ENCODE measurements at regions not wholly inside any gene's neighbourhood (a gene's known extent, or its start where the extent isn't known, plus 50 kb on each side); places are given as distances from the start of the nearest gene placed in this dataset.
"Not testable (repeated sequence)": the region's sequence is repeated elsewhere in the genome, so short reads cannot be mapped to it uniquely, and the experiment has no call there.

DNA sequence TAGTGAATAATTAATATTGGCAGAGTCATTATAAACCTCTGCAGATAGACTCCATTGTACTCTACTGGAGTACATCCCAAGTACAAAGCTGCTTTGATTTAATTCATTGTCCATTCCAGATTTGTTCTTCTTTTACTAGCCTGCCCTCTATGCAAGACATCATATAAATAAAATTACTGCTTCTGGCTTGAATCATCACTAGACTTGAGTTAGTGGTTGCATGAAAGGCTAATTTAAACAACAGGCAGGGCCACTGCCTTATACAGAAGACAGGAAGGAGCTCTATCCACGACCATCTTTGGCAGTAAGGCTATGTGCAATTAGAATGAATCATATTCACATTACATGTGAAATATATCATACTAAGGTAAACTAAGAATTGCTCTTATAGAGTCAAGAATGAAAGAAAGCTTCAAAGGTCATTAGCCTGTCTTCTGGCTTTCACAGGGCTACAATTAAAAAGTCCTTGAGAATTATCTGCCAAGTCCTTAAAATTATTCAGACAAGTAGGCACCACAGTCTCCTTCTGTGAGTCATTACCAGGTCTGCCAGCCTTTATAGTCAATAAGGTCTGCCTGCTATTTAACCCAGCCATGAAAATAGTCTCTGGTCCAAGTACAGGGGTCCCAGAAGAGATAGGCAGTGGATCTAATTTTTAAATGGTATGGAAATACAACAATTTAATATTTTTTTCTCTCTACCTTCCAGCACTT lies 631.8 kb downstream of the TMTC2 start:
- H3K36me3 ChIP-seq = no peaks in the 10 kb centered on the region
- TF ChIP-seq Cebpa-rat (IDR thresholded peaks at IDR 0.05) = no peak
- no peak overlapping the region for H3K27ac ChIP-seq

GRCh38 chr12:83317595-83317994 lies 630.9 kb downstream of the TMTC2 start:
- Histone ChIP-seq H4K20me1 (no peaks in the 10 kb centered on the region), H3K4me2 (no peak overlapping the region), H3K9me3 (replicated peaks in 1 of 11) (peaks cover 0 to 13% (median 0%) of the 10 kb centered on the region in 11 experiments; a peak in 6 of 22 replicates), H3K4me1 (peaks cover 0 to 28% (median 2%) of the 10 kb centered on the region in 10 experiments; a peak in 8 of 20 replicates), H3K9ac (no peak overlapping the region), H3K36me3 (no peaks in the 10 kb centered on the region), H3K27ac (no peak overlapping the region), H3K27me3 (no peaks in the 10 kb centered on the region), H3K4me3 (no peak overlapping the region)
- TF ChIP-seq Cebpa-rat (IDR thresholded peaks at IDR 0.05) = no peak

More for the DNA sequence above, 631.8 kb downstream of the TMTC2 start:
- H3K4me1 ChIP-seq = peaks cover 0 to 28% (median 2%) of the 10 kb centered on the region in 10 experiments; a peak in 8 of 20 replicates
- H3K4me2 ChIP-seq = peak overlapping the region in 2 of 11 experiments; percentile 63 to 74; a peak in 1 of 22 replicates
- no peak overlapping the region for H3K4me3 ChIP-seq
- no peak overlapping the region for H3K9ac ChIP-seq
- H3K27me3 ChIP-seq = no peaks in the 10 kb centered on the region
- no peaks in the 10 kb centered on the region for H4K20me1 ChIP-seq
- peaks cover 0 to 13% (median 0%) of the 10 kb centered on the region in 11 experiments; a peak in 6 of 22 replicates for H3K9me3 ChIP-seq (replicated peaks in 1 of 11)

- no peak overlapping the region for H3K4me3 ChIP-seq
- no peak for TF ChIP-seq Cebpa-rat (IDR thresholded peaks at IDR 0.05)
Observed at GRCh38 chr12:83313827-83314226, 627.1 kb downstream of the TMTC2 start.

DNA sequence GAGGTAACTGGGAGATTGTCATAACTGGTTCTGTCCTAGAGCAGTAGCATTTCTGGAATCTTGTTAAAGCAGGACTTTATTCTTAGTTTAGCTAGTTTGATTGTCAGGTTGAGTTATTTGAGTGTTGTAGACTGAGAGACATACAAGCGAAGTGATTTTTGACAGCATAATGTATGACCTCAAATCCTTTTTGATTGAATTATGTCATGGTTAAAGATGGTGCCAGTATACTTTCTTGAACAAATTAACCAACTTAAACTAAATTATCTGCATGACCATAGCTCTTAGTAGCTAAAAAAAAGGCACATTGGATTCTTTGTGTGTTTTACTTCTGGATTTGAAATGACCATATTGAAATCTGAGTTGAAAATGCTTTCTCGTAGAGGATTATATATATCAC lies 626.6 kb downstream of the TMTC2 start:
- TF ChIP-seq Cebpa-rat (IDR thresholded peaks at IDR 0.05) = no peak
- peaks cover 0 to 15% (median 0%) of the 10 kb centered on the region in 10 experiments; a peak in 2 of 20 replicates for H3K4me1 ChIP-seq
- no peak overlapping the region for H3K4me3 ChIP-seq
- no peak overlapping the region for H3K4me2 ChIP-seq
- H3K36me3 ChIP-seq = no peaks in the 10 kb centered on the region
- H3K27ac ChIP-seq = no peak overlapping the region
- no peak overlapping the region for H3K9ac ChIP-seq
- no peaks in the 10 kb centered on the region for H4K20me1 ChIP-seq
- H3K27me3 ChIP-seq = no peaks in the 10 kb centered on the region
- peaks cover 0 to 13% (median 0%) of the 10 kb centered on the region in 11 experiments; a peak in 7 of 22 replicates for H3K9me3 ChIP-seq (replicated peaks in 1 of 11)

More at GRCh38 chr12:83313827-83314226, 627.1 kb downstream of the TMTC2 start:
- no peaks in the 10 kb centered on the region for H3K27me3 ChIP-seq
- no peak overlapping the region for H3K4me2 ChIP-seq
- H3K9me3 ChIP-seq (replicated peaks in 1 of 11) = peaks cover 0 to 13% (median 0%) of the 10 kb centered on the region in 11 experiments; a peak in 6 of 22 replicates
- no peaks in the 10 kb centered on the region for H4K20me1 ChIP-seq
- no peak overlapping the region for H3K9ac ChIP-seq
- H3K4me1 ChIP-seq = peaks cover 0 to 15% (median 0%) of the 10 kb centered on the region in 10 experiments; a peak in 4 of 20 replicates
- no peaks in the 10 kb centered on the region for H3K36me3 ChIP-seq
- no peak overlapping the region for H3K27ac ChIP-seq

DNA sequence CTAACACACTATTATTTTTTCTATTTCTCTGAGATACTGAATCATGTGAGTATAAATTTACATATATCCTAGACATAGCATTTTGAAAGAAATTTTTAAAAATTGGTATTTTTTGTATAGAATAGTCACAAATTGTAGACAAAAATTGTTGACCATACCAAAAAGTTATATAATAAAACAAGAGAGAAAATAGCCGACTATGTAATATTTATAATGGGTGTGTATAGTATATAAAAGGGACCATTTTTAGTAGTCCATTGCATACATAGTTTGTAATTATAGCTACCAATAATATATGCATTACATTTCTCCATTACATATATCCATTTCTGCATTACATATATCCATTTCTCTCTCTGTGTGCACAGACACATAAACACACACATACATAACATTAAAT lies 590.2 kb downstream of the TMTC2 start:
- no peak overlapping the region for H3K27ac ChIP-seq
- H4K20me1 ChIP-seq = no peaks in the 10 kb centered on the region
- H3K27me3 ChIP-seq = no peaks in the 10 kb centered on the region
- H3K9me3 ChIP-seq (replicated peaks in 1 of 11) = peaks cover 0 to 10% (median 0%) of the 10 kb centered on the region in 11 experiments; a peak in 2 of 22 replicates
- no peak overlapping the region for H3K4me2 ChIP-seq
- no peak for TF ChIP-seq Cebpa-rat (IDR thresholded peaks at IDR 0.05)
- H3K9ac ChIP-seq = no peak overlapping the region
- no peaks in the 10 kb centered on the region for H3K36me3 ChIP-seq
- H3K4me3 ChIP-seq = no peak overlapping the region
- H3K4me1 ChIP-seq = no peaks in the 10 kb centered on the region

DNA sequence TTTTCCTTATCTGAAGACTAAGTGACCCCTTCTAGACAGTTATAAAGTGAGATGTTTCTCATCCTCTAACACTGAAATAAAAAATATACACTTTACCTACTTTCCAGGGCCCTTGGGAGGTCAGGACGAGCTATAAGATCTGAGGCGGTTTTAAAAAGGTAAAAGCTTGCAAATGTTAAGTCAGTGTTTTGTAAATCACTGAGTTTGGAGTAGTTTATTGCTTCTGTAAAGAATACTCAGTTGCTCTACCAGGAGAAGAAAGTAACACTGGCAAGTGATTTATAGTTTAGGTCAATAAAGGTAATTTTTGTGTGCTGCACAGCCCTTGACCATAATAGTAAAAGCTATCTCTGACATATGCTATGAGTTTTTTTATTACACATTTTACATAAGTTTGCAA lies 584.5 kb downstream of the TMTC2 start:
- Histone ChIP-seq H3K4me2 (no peak overlapping the region), H3K9ac (no peak overlapping the region), H3K27ac (no peak overlapping the region), H3K36me3 (no peaks in the 10 kb centered on the region), H3K4me1 (no peaks in the 10 kb centered on the region), H4K20me1 (no peaks in the 10 kb centered on the region), H3K9me3 (replicated peaks in 1 of 11) (peaks cover 0 to 17% (median 4%) of the 10 kb centered on the region in 11 experiments; a peak in 8 of 22 replicates), H3K4me3 (no peak overlapping the region), H3K27me3 (no peaks in the 10 kb centered on the region)
- no peak for TF ChIP-seq Cebpa-rat (IDR thresholded peaks at IDR 0.05)

- no peaks in the 10 kb centered on the region for H3K36me3 ChIP-seq
- no peaks in the 10 kb centered on the region for H3K27me3 ChIP-seq
- H3K4me3 ChIP-seq = no peak overlapping the region
- H4K20me1 ChIP-seq = no peaks in the 10 kb centered on the region
- peaks cover 0 to 8% (median 4%) of the 10 kb centered on the region in 11 experiments; a peak in 8 of 22 replicates for H3K9me3 ChIP-seq (replicated peaks in 1 of 11)
- no peaks in the 10 kb centered on the region for H3K4me1 ChIP-seq
- H3K9ac ChIP-seq = no peak overlapping the region
- no peak overlapping the region for H3K27ac ChIP-seq
- no peak overlapping the region for H3K4me2 ChIP-seq
- TF ChIP-seq Cebpa-rat (IDR thresholded peaks at IDR 0.05) = no peak
Observed at GRCh38 chr12:83265808-83266207, 579.1 kb downstream of the TMTC2 start.

DNA sequence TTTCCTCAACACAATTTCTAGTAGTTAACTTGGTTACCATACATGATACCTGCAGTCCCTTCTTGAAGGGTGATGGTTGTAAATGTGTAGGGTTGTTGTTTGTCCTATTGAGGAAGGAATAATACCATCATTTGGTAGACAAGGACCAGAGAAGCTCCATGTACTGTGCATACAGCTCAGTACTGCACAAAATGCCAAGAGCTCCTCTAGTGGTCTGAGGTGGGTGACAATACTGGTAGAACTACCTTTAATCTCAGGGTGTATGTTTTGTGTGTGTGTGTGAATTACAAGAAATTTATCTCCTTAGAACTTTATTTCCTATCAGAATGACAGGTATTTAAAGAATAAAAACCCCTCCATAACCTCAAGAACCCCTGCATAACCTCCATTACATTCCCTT lies 575.3 kb downstream of the TMTC2 start:
- Histone ChIP-seq H3K4me1 (no peaks in the 10 kb centered on the region), H3K36me3 (no peaks in the 10 kb centered on the region), H3K4me3 (no peak overlapping the region), H4K20me1 (no peaks in the 10 kb centered on the region), H3K4me2 (no peak overlapping the region), H3K9ac (no peak overlapping the region), H3K9me3 (replicated peaks in 1 of 11) (no peaks in the 10 kb centered on the region), H3K27me3 (no peaks in the 10 kb centered on the region), H3K27ac (no peak overlapping the region)
- no peak for TF ChIP-seq Cebpa-rat (IDR thresholded peaks at IDR 0.05)

DNA sequence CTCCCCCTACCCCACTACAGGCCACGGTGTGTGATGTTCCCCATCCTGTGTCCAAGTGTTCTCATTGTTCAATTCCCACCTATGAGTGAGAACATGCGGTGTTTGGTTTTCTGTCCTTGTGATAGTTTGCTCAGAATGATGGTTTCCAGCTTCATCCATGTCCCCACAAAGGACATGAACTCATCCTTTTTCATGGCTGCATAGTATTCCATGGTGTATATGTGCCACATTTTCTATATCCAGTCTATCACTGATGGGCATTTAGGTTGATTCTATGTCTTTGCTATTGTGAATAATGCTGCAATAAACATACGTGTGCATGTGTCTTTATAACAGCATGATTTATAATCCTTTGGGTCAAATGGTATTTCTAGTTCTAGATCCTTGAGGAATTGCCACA lies 573.4 kb downstream of the TMTC2 start:
- not testable (repeated sequence) for H3K27ac ChIP-seq; H4K20me1 ChIP-seq; H3K4me1 ChIP-seq; H3K4me2 ChIP-seq; H3K4me3 ChIP-seq; H3K9me3 ChIP-seq (replicated peaks in 1 of 11); H3K27me3 ChIP-seq; H3K9ac ChIP-seq; H3K36me3 ChIP-seq

DNA sequence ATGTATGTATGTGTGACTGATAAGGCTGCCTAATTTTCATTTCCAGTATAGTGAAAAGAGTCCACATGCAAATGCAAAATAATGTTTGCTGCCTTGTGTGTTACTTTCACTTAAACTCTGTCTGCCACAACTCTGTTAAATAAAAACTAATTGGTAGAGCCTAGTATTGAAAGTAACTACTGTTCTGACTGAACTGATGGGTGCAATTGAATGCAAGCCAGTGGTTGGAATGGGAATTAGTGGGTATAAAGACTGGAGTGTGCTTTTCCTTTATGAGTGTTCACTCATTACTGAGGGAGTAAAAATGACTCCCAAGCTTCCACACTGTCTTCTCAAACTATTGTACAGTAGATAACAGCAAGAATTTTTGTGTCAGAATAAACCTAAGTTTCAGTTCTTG lies 571.0 kb downstream of the TMTC2 start:
- Histone ChIP-seq H3K9me3 (replicated peaks in 1 of 11) (0 out of 22 replicates have a peak, but pooled peaks cover 0 to 2% (median 0%) of the 10 kb centered on the region in 11 experiments), H3K4me2 (no peak overlapping the region), H3K27ac (no peak overlapping the region), H3K9ac (no peak overlapping the region), H3K4me3 (no peak overlapping the region), H3K27me3 (no peaks in the 10 kb centered on the region), H3K36me3 (no peaks in the 10 kb centered on the region), H3K4me1 (no peaks in the 10 kb centered on the region), H4K20me1 (no peaks in the 10 kb centered on the region)
- no peak for TF ChIP-seq Cebpa-rat (IDR thresholded peaks at IDR 0.05)
